ENCODE measurements at regions not wholly inside any gene's neighbourhood (a gene's known extent, or its start where the extent isn't known, plus 50 kb on each side); places are given as distances from the start of the nearest gene placed in this dataset.

DNA sequence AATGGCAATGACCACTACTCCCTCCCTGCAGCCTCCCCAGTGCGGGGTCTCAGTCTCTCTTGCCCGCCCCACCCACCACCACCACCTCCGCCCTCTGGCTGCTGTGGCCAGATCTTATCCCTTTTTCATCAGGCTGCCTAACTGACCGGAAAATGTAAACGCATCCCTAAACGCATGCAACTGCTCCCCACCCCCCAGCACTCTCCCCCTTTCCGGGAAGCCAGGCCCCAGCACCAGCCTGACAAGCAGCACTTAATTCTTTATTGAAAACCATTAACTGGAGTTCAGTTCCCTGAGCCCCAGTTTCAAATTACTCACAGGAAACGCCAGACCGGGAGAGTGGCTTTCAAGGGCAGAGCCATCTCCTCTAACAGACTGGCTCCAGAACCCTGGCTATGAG is 147.7 kb downstream of the DMRTA2 start:
- Histone ChIP-seq H3K9ac (ENCODE audit: insufficient read depth, low read length, poor library complexity, severe bottlenecking) (no peak overlapping the region), H3K36me3 (replicated peaks in 1 of 2; ENCODE audit: control insufficient read depth in 1 of 2, insufficient read depth in 2 of 2, low read length in 2 of 2) (no peaks in the 10 kb centered on the region), H3K4me1 (ENCODE audit: control insufficient read depth in 1 of 2, insufficient read depth in 2 of 2, low read length in 2 of 2) (no peaks in the 10 kb centered on the region), H3K4me2 (replicated peaks; ENCODE audit: extremely low read depth, low read length, poor library complexity, severe bottlenecking) (no peak overlapping the region), H2AFZ (ENCODE audit: insufficient read depth, low read depth, low read length, poor library complexity, severe bottlenecking) (no peak overlapping the region), H3K4me3 (replicated peaks in 1 of 3; ENCODE audit: low read depth in 2 of 3, low read length in 3 of 3) (no peak overlapping the region), H3K9me3 (replicated peaks in 1 of 2; ENCODE audit: control insufficient read depth in 1 of 2, insufficient read depth in 1 of 2, low read length in 2 of 2) (no peaks in the 10 kb centered on the region), H3K27me3 (ENCODE audit: control insufficient read depth in 2 of 2, insufficient read depth in 2 of 2, low read length in 2 of 2) (no peaks in the 10 kb centered on the region), H3K79me2 (ENCODE audit: insufficient read depth, low read length) (no peaks in the 10 kb centered on the region), H4K20me1 (ENCODE audit: insufficient read depth, low read length) (no peaks in the 10 kb centered on the region), H3K27ac (ENCODE audit: low read depth in 1 of 2, low read length in 2 of 2) (no peak overlapping the region)
- no peak overlapping the region for H3K4me3 Mint-ChIP-seq
- TF ChIP-seq, protein P1, sequence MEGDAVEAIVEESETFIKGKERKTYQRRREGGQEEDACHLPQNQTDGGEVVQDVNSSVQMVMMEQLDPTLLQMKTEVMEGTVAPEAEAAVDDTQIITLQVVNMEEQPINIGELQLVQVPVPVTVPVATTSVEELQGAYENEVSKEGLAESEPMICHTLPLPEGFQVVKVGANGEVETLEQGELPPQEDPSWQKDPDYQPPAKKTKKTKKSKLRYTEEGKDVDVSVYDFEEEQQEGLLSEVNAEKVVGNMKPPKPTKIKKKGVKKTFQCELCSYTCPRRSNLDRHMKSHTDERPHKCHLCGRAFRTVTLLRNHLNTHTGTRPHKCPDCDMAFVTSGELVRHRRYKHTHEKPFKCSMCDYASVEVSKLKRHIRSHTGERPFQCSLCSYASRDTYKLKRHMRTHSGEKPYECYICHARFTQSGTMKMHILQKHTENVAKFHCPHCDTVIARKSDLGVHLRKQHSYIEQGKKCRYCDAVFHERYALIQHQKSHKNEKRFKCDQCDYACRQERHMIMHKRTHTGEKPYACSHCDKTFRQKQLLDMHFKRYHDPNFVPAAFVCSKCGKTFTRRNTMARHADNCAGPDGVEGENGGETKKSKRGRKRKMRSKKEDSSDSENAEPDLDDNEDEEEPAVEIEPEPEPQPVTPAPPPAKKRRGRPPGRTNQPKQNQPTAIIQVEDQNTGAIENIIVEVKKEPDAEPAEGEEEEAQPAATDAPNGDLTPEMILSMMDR (IDR thresholded peaks at IDR 0.05): no peak
- intact Hi-C loops (cut with micrococcal nuclease): no loop called here
- H3K4me1 Mint-ChIP-seq: no peaks in the 10 kb centered on the region
- peaks cover 9 to 18% (median 15%) of the 10 kb centered on the region in 3 donors for H3K27me3 Mint-ChIP-seq (ENCODE audit: low read depth in 3 of 3)
- H3K36me3 Mint-ChIP-seq: no peaks in the 10 kb centered on the region
- 17% methylated on average over 5 of the region's 9 CpGs for WGBS (ENCODE audit: insufficient coverage)
- no peak for DNase-seq
- H3K9me3 Mint-ChIP-seq: no peaks in the 10 kb centered on the region
- H3K27ac Mint-ChIP-seq: no peak overlapping the region

DNA sequence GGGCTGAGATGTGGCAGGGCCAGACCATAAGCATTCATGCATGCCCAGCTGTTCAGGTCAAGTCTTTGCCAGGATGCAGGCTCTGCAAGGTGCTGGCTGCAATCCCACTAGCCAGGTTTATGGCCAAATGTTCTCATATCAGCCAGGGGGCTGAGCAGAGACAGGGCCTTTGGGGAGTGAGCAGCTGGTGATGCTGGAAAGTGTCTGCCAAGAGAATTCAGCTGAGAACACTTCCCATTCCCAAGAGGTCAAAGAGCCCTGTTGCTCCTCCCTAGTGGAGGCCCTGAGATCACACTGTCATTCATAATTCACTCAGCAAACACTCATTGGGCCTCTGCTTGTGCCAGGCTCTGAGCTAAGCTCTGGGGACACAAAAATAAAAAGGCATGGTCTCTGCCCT is 150.3 kb downstream of the DMRTA2 start:
- H4K20me1 ChIP-seq (ENCODE audit: insufficient read depth, low read length): no peaks in the 10 kb centered on the region
- TF ChIP-seq, protein P1 (IDR thresholded peaks at IDR 0.05): no peak
- no peak overlapping the region for H2AFZ ChIP-seq (ENCODE audit: insufficient read depth, low read depth, low read length, poor library complexity, severe bottlenecking)
- H3K79me2 ChIP-seq (ENCODE audit: insufficient read depth, low read length): no peaks in the 10 kb centered on the region
- no peak overlapping the region for H3K4me3 ChIP-seq (replicated peaks in 1 of 3; ENCODE audit: low read depth in 2 of 3, low read length in 3 of 3)
- H3K4me2 ChIP-seq (replicated peaks; ENCODE audit: extremely low read depth, low read length, poor library complexity, severe bottlenecking): no peak overlapping the region
- Mint-ChIP-seq H3K27me3 (ENCODE audit: low read depth in 3 of 3) (peaks cover 8 to 9% (median 8%) of the 10 kb centered on the region in 3 donors), H3K4me1 (no peaks in the 10 kb centered on the region), H3K9me3 (no peaks in the 10 kb centered on the region), H3K27ac (no peak overlapping the region), H3K36me3 (no peaks in the 10 kb centered on the region), H3K4me3 (no peak overlapping the region)
- H3K9me3 ChIP-seq (replicated peaks in 1 of 2; ENCODE audit: control insufficient read depth in 1 of 2, insufficient read depth in 1 of 2, low read length in 2 of 2): no peaks in the 10 kb centered on the region
- no peak for DNase-seq
- intact Hi-C loops (cut with micrococcal nuclease): no loop called here
- no peaks in the 10 kb centered on the region for H3K27me3 ChIP-seq (ENCODE audit: control insufficient read depth in 2 of 2, insufficient read depth in 2 of 2, low read length in 2 of 2)
- H3K36me3 ChIP-seq (replicated peaks in 1 of 2; ENCODE audit: control insufficient read depth in 1 of 2, insufficient read depth in 2 of 2, low read length in 2 of 2): no peaks in the 10 kb centered on the region
- no peaks in the 10 kb centered on the region for H3K4me1 ChIP-seq (ENCODE audit: control insufficient read depth in 1 of 2, insufficient read depth in 2 of 2, low read length in 2 of 2)
- no peak overlapping the region for H3K27ac ChIP-seq (ENCODE audit: low read depth in 1 of 2, low read length in 2 of 2)
- H3K9ac ChIP-seq (ENCODE audit: insufficient read depth, low read length, poor library complexity, severe bottlenecking): no peak overlapping the region

All from CD14-positive monocyte (primary cell).